HG02943 (cell line): ENCODE measurements at regions not wholly inside any gene's neighbourhood (a gene's known extent, or its start where the extent isn't known, plus 50 kb on each side); places are given as distances from the start of the nearest gene placed in this dataset.

Experiments
- ATAC-seq: cut with Tn5 transposase; IDR thresholded peaks from one replicate; pipeline ENCODE4 v1.9.1; 2021; ENCODE audit warnings: mild to moderate bottlenecking, low read depth, moderate library complexity; ENCODE audit not compliant: unreplicated experiment

GRCh38 chr5:29412979-29413378 is 1780.5 kb upstream of the CDH6 start:
- no peak for ATAC-seq

GRCh38 chr5:29402270-29402669 is 1791.2 kb upstream of the CDH6 start:
- ATAC-seq = no peak

GRCh38 chr5:29389993-29390392 is 1803.5 kb upstream of the CDH6 start:
- ATAC-seq = no peak

- ATAC-seq = no peak
Measured at GRCh38 chr5:29387384-29387783, 1806.1 kb upstream of the CDH6 start.

GRCh38 chr5:29382780-29383179 is 1810.7 kb upstream of the CDH6 start:
- no peak for ATAC-seq

- ATAC-seq = no peak
Measured at GRCh38 chr5:29380029-29380428, 1813.5 kb upstream of the CDH6 start.

- ATAC-seq = no peak
Measured at GRCh38 chr5:29379619-29380018, 1813.9 kb upstream of the CDH6 start.

GRCh38 chr5:29378104-29378503 is 1815.4 kb upstream of the CDH6 start:
- ATAC-seq = no peak

- ATAC-seq = no peak
Measured at GRCh38 chr5:29370248-29370647, 1823.2 kb upstream of the CDH6 start.

- no peak for ATAC-seq
Measured at GRCh38 chr5:29367176-29367833, 1826.2 kb upstream of the CDH6 start.

- no peak for ATAC-seq
Measured at GRCh38 chr5:29351170-29351569, 1842.3 kb upstream of the CDH6 start.

- ATAC-seq = no peak
Measured at GRCh38 chr5:29337030-29337429, 1856.5 kb upstream of the CDH6 start.

- ATAC-seq = no peak
Measured at GRCh38 chr5:29321591-29321990, 1871.9 kb upstream of the CDH6 start.

- no peak for ATAC-seq
Measured at GRCh38 chr5:29309359-29309758, 1884.1 kb upstream of the CDH6 start.

GRCh38 chr5:29307478-29307877 is 1886.0 kb upstream of the CDH6 start:
- ATAC-seq = no peak

GRCh38 chr5:29304545-29304944 is 1888.9 kb upstream of the CDH6 start:
- no peak for ATAC-seq

GRCh38 chr5:29296548-29296947 is 1896.9 kb upstream of the CDH6 start:
- no peak for ATAC-seq

- ATAC-seq = no peak
Measured at GRCh38 chr5:29277642-29278041, 1915.8 kb upstream of the CDH6 start.

- ATAC-seq = no peak
Measured at GRCh38 chr5:29276371-29276770, 1917.1 kb upstream of the CDH6 start.

GRCh38 chr5:29263915-29264351 is 1929.6 kb upstream of the CDH6 start:
- ATAC-seq = no peak

- ATAC-seq = no peak
Measured at GRCh38 chr5:29262339-29263123, 1931.0 kb upstream of the CDH6 start.

GRCh38 chr5:29261213-29261612 is 1932.3 kb upstream of the CDH6 start:
- ATAC-seq = no peak
